Inflammatory macrophage treated with lipopolysaccharide for 1 hour (primary cell): ENCODE measurements at regions not wholly inside any gene's neighbourhood (a gene's known extent, or its start where the extent isn't known, plus 50 kb on each side); places are given as distances from the start of the nearest gene placed in this dataset.
"Not testable (repeated sequence)": the region's sequence is repeated elsewhere in the genome, so short reads cannot be mapped to it uniquely, and the experiment has no call there.

Source experiments
- DNase-seq, 2 donors: peaks; one replicate each; pipeline ENCODE4 v3.0.0-alpha.2; 2020 to 2022

GRCh38 chr11:81869351-81870065 is 864.2 kb downstream of the FAM181B start:
- no peak for DNase-seq

GRCh38 chr11:81866896-81867295 is 866.8 kb downstream of the FAM181B start:
- DNase-seq: no peak

GRCh38 chr11:81857386-81857785 is 876.3 kb downstream of the FAM181B start:
- DNase-seq: no peak

GRCh38 chr11:81853791-81854190 is 879.9 kb downstream of the FAM181B start:
- no peak for DNase-seq

DNA sequence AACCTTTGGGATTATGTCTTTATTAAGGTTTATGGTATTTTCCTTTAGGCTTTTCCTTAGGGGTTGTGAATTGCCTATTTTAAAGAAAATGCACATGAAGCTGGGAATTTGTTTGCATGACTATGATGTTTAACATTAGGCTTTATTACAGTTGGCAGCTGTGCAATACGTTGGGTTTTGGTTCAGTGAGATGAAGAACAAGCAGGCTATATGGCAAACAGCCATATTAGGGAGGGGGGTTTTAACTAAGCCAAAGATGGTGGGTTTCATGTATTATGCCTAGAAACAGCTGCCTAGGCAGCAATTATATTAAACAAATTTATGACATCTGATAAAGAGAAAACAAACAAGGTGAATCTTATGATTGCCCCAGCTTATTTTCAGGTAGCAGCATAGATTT is 880.8 kb downstream of the FAM181B start:
- no peak for DNase-seq

GRCh38 chr11:81840380-81840779 is 893.3 kb downstream of the FAM181B start:
- no peak for DNase-seq

DNA sequence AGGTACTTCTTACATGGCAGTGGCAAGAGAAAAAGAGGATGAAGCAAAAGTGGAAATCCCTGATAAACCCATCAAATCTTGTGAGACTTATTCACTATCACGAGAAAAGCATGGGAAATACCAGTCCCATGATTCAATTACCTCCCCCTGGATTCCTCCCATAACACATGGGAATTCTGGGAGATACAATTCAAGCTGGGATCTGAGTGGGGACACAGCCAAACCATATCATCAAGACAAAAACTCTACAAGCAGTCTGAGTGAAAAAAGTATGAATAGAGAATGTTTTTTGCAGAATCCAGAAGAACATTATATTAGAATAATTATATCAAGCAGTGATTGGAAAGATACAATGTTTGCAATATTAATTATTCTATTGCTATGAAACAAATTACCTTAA is 893.7 kb downstream of the FAM181B start:
- DNase-seq: no peak

- no peak for DNase-seq
Measured at GRCh38 chr11:81839016-81839415, 894.6 kb downstream of the FAM181B start.

- no peak for DNase-seq
Measured at GRCh38 chr11:81829976-81830375, 903.7 kb downstream of the FAM181B start.

- no peak for DNase-seq
Measured at GRCh38 chr11:81825346-81825745, 908.3 kb downstream of the FAM181B start.

GRCh38 chr11:81819462-81819861 is 914.2 kb downstream of the FAM181B start:
- no peak for DNase-seq

- no peak for DNase-seq
Measured at GRCh38 chr11:81804858-81805257, 928.8 kb downstream of the FAM181B start.

DNA sequence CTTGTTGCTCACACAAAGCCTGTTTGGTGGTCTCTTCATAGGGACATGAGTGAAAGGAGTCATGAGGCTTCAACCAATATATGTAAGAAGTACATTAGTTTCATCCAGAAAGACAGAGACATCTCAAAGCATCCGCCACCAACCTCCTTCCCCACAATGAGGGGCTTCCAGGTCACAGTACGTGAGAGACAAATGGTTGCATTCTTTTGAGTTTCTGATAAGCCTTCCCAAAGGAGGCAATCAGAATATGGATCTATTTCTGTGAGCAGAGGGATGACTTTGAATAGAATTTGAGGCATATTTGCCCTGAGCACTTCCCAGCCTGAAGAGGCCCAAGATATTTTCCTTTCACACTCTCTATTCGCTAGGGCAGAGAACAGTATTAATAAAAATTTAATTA is 931.1 kb downstream of the FAM181B start:
- DNase-seq: no peak

- DNase-seq: no peak
Measured at GRCh38 chr11:81792416-81792815, 941.2 kb downstream of the FAM181B start.

DNA sequence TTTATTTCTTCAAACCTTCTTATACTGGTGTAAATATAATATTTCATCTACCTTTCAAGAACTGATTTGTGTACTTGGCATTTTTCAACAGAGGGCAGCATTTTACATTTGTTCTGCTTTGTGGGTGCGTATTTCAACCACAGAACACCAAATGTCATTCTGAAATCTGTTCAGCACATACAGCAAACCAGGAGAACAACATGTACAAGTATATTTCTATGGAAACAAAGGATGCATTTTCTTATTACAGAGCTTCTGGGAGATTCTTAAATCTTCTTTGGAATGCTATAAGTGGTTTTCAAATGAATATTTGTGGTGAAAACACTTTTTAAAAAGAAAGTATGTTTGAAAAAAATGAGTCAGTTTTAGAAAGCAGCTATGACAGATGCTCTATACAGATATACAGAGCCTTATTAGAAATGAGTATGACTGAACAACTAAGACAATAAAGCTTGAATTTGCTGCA is 946.0 kb downstream of the FAM181B start:
- no peak for DNase-seq

GRCh38 chr11:81772166-81772565 is 961.5 kb downstream of the FAM181B start:
- no peak for DNase-seq

- DNase-seq: not testable (repeated sequence)
Measured at GRCh38 chr11:81769906-81770305, 963.8 kb downstream of the FAM181B start.

- no peak for DNase-seq
Measured at GRCh38 chr11:81756864-81757595, 976.6 kb downstream of the FAM181B start.

- no peak for DNase-seq
Measured at GRCh38 chr11:81749245-81749644, 984.4 kb downstream of the FAM181B start.

GRCh38 chr11:81744336-81745116 is 989.1 kb downstream of the FAM181B start:
- no peak for DNase-seq

- DNase-seq: no peak
Measured at GRCh38 chr11:81725701-81726100, 1008.0 kb downstream of the FAM181B start.

DNA sequence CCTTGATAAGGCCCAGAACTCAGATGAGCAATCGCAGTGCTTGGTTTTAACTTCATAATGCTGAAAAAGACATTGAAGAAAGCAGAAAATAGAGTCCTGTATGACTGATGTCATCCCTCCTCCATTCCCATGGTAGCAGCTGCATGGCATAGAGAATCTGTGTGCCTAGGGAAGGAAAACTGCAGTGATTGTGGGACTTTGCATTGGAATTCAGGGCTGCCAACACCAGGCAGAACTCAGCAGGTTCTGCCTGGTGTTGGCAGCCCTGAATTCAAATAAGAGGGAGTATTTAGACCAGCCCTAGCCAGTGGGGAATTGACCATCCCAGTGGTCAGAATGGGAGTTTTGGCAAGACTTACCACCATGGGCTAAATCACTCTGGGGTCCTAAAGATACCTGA is 1016.0 kb downstream of the FAM181B start:
- DNase-seq: no peak

- no peak for DNase-seq
Measured at GRCh38 chr11:81707881-81708280, 1025.8 kb downstream of the FAM181B start.

GRCh38 chr11:81705283-81705682 is 1028.4 kb downstream of the FAM181B start:
- no peak for DNase-seq
